ENCODE measurements at regions not wholly inside any gene's neighbourhood (a gene's known extent, or its start where the extent isn't known, plus 50 kb on each side); places are given as distances from the start of the nearest gene placed in this dataset.
A peak's percentile ranks its signal among the peaks of the same experiment; 100 is the strongest.

- Mint-ChIP-seq H3K27me3 (no peaks in the 10 kb centered on the region), H3K27ac (peak overlapping the region; percentile 97), H3K36me3 (ENCODE audit: low read depth) (no peaks in the 10 kb centered on the region), H3K9me3 (peaks cover 3% of the 10 kb centered on the region), H3K4me1 (peaks cover 24% of the 10 kb centered on the region), H3K4me3 (peak overlapping the region; percentile 73)
- ATAC-seq (replicated peaks) = peak; percentile 94
Measured at GRCh38 chr10:4652111-4653010, 173.6 kb upstream of the AKR1E2 start.

- peak overlapping the region; percentile 97 for H3K27ac Mint-ChIP-seq
- H3K9me3 Mint-ChIP-seq = peaks cover 3% of the 10 kb centered on the region
- ATAC-seq (replicated peaks) = peak; percentile 87
- H3K4me1 Mint-ChIP-seq = peaks cover 25% of the 10 kb centered on the region
- no peaks in the 10 kb centered on the region for H3K27me3 Mint-ChIP-seq
- no peaks in the 10 kb centered on the region for H3K36me3 Mint-ChIP-seq (ENCODE audit: low read depth)
- H3K4me3 Mint-ChIP-seq = peak overlapping the region; percentile 73
Measured at GRCh38 chr10:4651404-4652037, 174.5 kb upstream of the AKR1E2 start.

- Mint-ChIP-seq H3K9me3 (peaks cover 3% of the 10 kb centered on the region), H3K27ac (no peak overlapping the region), H3K27me3 (no peaks in the 10 kb centered on the region), H3K4me3 (no peak overlapping the region), H3K36me3 (ENCODE audit: low read depth) (no peaks in the 10 kb centered on the region), H3K4me1 (peaks cover 25% of the 10 kb centered on the region)
- ATAC-seq (replicated peaks) = no peak
Measured at GRCh38 chr10:4650582-4650981, 175.4 kb upstream of the AKR1E2 start.

GRCh38 chr10:4649886-4650508 is 176.0 kb upstream of the AKR1E2 start:
- no peak overlapping the region for H3K27ac Mint-ChIP-seq
- ATAC-seq (replicated peaks) = no peak
- no peaks in the 10 kb centered on the region for H3K27me3 Mint-ChIP-seq
- H3K4me1 Mint-ChIP-seq = peaks cover 25% of the 10 kb centered on the region
- H3K9me3 Mint-ChIP-seq = peaks cover 3% of the 10 kb centered on the region
- no peaks in the 10 kb centered on the region for H3K36me3 Mint-ChIP-seq (ENCODE audit: low read depth)
- no peak overlapping the region for H3K4me3 Mint-ChIP-seq

- Mint-ChIP-seq H3K36me3 (ENCODE audit: low read depth) (no peaks in the 10 kb centered on the region), H3K27me3 (no peaks in the 10 kb centered on the region), H3K27ac (no peak overlapping the region), H3K9me3 (peaks cover 3% of the 10 kb centered on the region), H3K4me1 (peaks cover 25% of the 10 kb centered on the region), H3K4me3 (no peak overlapping the region)
- ATAC-seq (replicated peaks) = no peak
Measured at GRCh38 chr10:4649471-4649870, 176.5 kb upstream of the AKR1E2 start.

- no peaks in the 10 kb centered on the region for H3K27me3 Mint-ChIP-seq
- H3K9me3 Mint-ChIP-seq = peaks cover 3% of the 10 kb centered on the region
- H3K4me3 Mint-ChIP-seq = no peak overlapping the region
- H3K4me1 Mint-ChIP-seq = peaks cover 25% of the 10 kb centered on the region
- no peak overlapping the region for H3K27ac Mint-ChIP-seq
- no peaks in the 10 kb centered on the region for H3K36me3 Mint-ChIP-seq (ENCODE audit: low read depth)
- no peak for ATAC-seq (replicated peaks)
Measured at GRCh38 chr10:4648999-4649398, 177.0 kb upstream of the AKR1E2 start.

- Mint-ChIP-seq H3K27me3 (no peaks in the 10 kb centered on the region), H3K4me1 (peaks cover 21% of the 10 kb centered on the region), H3K27ac (no peak overlapping the region), H3K36me3 (ENCODE audit: low read depth) (no peaks in the 10 kb centered on the region), H3K9me3 (peaks cover 3% of the 10 kb centered on the region), H3K4me3 (no peak overlapping the region)
- no peak for ATAC-seq (replicated peaks)
Measured at GRCh38 chr10:4647109-4647785, 178.8 kb upstream of the AKR1E2 start.

GRCh38 chr10:4646547-4646946 is 179.5 kb upstream of the AKR1E2 start:
- Mint-ChIP-seq H3K36me3 (ENCODE audit: low read depth) (no peaks in the 10 kb centered on the region), H3K4me1 (peaks cover 14% of the 10 kb centered on the region), H3K27me3 (no peaks in the 10 kb centered on the region), H3K27ac (no peak overlapping the region), H3K4me3 (no peak overlapping the region), H3K9me3 (peaks cover 3% of the 10 kb centered on the region)
- ATAC-seq (replicated peaks) = no peak

GRCh38 chr10:4645836-4646235 is 180.2 kb upstream of the AKR1E2 start:
- H3K4me3 Mint-ChIP-seq = no peak overlapping the region
- no peak for ATAC-seq (replicated peaks)
- H3K9me3 Mint-ChIP-seq = peaks cover 3% of the 10 kb centered on the region
- H3K4me1 Mint-ChIP-seq = peaks cover 12% of the 10 kb centered on the region
- no peak overlapping the region for H3K27ac Mint-ChIP-seq
- no peaks in the 10 kb centered on the region for H3K36me3 Mint-ChIP-seq (ENCODE audit: low read depth)
- H3K27me3 Mint-ChIP-seq = no peaks in the 10 kb centered on the region

- peaks cover 5% of the 10 kb centered on the region for H3K4me1 Mint-ChIP-seq
Measured at GRCh38 chr10:4643471-4643870, 182.5 kb upstream of the AKR1E2 start.

GRCh38 chr10:4639960-4640359 is 186.0 kb upstream of the AKR1E2 start:
- Mint-ChIP-seq H3K4me1 (no peaks in the 10 kb centered on the region), H3K27ac (no peak overlapping the region), H3K4me3 (no peak overlapping the region), H3K27me3 (no peaks in the 10 kb centered on the region), H3K36me3 (ENCODE audit: low read depth) (no peaks in the 10 kb centered on the region), H3K9me3 (no peaks in the 10 kb centered on the region)
- ATAC-seq (replicated peaks) = no peak

More at GRCh38 chr10:4643471-4643870, 182.5 kb upstream of the AKR1E2 start:
- Mint-ChIP-seq H3K27me3 (no peaks in the 10 kb centered on the region), H3K27ac (no peak overlapping the region), H3K4me3 (no peak overlapping the region), H3K9me3 (peaks cover 2% of the 10 kb centered on the region), H3K36me3 (ENCODE audit: low read depth) (no peaks in the 10 kb centered on the region)
- no peak for ATAC-seq (replicated peaks)

- H3K9me3 Mint-ChIP-seq = no peaks in the 10 kb centered on the region
- no peak for ATAC-seq (replicated peaks)
- H3K4me3 Mint-ChIP-seq = no peak overlapping the region
- no peaks in the 10 kb centered on the region for H3K4me1 Mint-ChIP-seq
- no peaks in the 10 kb centered on the region for H3K27me3 Mint-ChIP-seq
- no peak overlapping the region for H3K27ac Mint-ChIP-seq
- H3K36me3 Mint-ChIP-seq (ENCODE audit: low read depth) = no peaks in the 10 kb centered on the region
Measured at GRCh38 chr10:4638099-4638498, 187.9 kb upstream of the AKR1E2 start.

- Mint-ChIP-seq H3K36me3 (ENCODE audit: low read depth) (no peaks in the 10 kb centered on the region), H3K4me1 (no peaks in the 10 kb centered on the region), H3K9me3 (no peaks in the 10 kb centered on the region), H3K4me3 (no peak overlapping the region), H3K27me3 (no peaks in the 10 kb centered on the region), H3K27ac (no peak overlapping the region)
- ATAC-seq (replicated peaks) = no peak
Measured at GRCh38 chr10:4637657-4638056, 188.3 kb upstream of the AKR1E2 start.

GRCh38 chr10:4635883-4636282 is 190.1 kb upstream of the AKR1E2 start:
- no peaks in the 10 kb centered on the region for H3K4me1 Mint-ChIP-seq
- no peaks in the 10 kb centered on the region for H3K27me3 Mint-ChIP-seq
- no peaks in the 10 kb centered on the region for H3K9me3 Mint-ChIP-seq
- no peak overlapping the region for H3K27ac Mint-ChIP-seq
- H3K36me3 Mint-ChIP-seq (ENCODE audit: low read depth) = no peaks in the 10 kb centered on the region
- ATAC-seq (replicated peaks) = peak; percentile 74
- no peak overlapping the region for H3K4me3 Mint-ChIP-seq

Measured in activated T-helper 17 cell treated with anti-CD3 and anti-CD28 coated beads, Interleukin-2, amount 50 U/mL, for 72 hours (primary cell).